T-helper 2 cell treated with Interferon-gamma antibody and Interleukin-4, amounts not matched to agents 5 μg/mL and 100 μg/mL, for 36 hours (primary cell): ENCODE measurements at regions not wholly inside any gene's neighbourhood (a gene's known extent, or its start where the extent isn't known, plus 50 kb on each side); places are given as distances from the start of the nearest gene placed in this dataset.

ENCODE experiments used
- DNase-seq: peaks from one replicate; pipeline ENCODE4 v3.0.0; 2021; ENCODE audit warnings: low spot score
- H3K27ac Mint-ChIP-seq: one replicate; pipeline ENCODE4 v1.8.0; 2021; ENCODE audit warnings: mild to moderate bottlenecking, mixed read lengths
- H3K27me3 Mint-ChIP-seq: one replicate; pipeline ENCODE4 v1.8.0; 2021; ENCODE audit warnings: low read depth, mixed read lengths
- H3K36me3 Mint-ChIP-seq: one replicate; pipeline ENCODE4 v1.8.0; 2021; ENCODE audit warnings: low read depth, mixed read lengths
- H3K4me1 Mint-ChIP-seq: one replicate; pipeline ENCODE4 v1.8.0; 2021; ENCODE audit warnings: low read depth, mixed read lengths
- H3K4me3 Mint-ChIP-seq: one replicate; pipeline ENCODE4 v1.8.0; 2022; ENCODE audit warnings: mild to moderate bottlenecking, moderate library complexity, mixed read lengths
- H3K9me3 Mint-ChIP-seq: one replicate; pipeline ENCODE4 v1.8.0; 2021; ENCODE audit warnings: mixed read lengths

DNA sequence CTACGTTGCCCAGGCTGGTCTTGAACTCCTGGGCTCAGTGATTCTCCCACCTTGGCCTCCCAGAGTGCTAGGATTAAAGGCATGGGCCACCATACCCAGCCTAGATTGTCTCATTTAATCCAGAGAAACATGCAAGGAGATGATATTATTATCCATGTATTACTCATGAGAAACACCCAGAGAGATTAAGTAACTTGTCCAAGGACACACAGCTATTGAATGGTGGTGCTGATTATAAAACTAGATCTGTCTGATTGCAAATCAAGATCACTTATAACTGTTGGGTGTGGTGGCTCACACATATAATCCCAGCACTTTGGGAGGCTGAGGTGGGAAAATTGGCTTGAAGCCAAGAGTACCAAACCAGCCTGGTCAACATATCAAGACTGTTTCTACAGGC is 94.4 kb upstream of the ZNF217 start:
- peaks cover 47% of the 10 kb centered on the region for H3K4me1 Mint-ChIP-seq
- no peak for DNase-seq
- H3K27me3 Mint-ChIP-seq, result no peaks in the 10 kb centered on the region
- H3K27ac Mint-ChIP-seq, result peak overlapping the region; percentile 36
- no peaks in the 10 kb centered on the region for H3K36me3 Mint-ChIP-seq
- no peak overlapping the region for H3K4me3 Mint-ChIP-seq
- no peaks in the 10 kb centered on the region for H3K9me3 Mint-ChIP-seq

DNA sequence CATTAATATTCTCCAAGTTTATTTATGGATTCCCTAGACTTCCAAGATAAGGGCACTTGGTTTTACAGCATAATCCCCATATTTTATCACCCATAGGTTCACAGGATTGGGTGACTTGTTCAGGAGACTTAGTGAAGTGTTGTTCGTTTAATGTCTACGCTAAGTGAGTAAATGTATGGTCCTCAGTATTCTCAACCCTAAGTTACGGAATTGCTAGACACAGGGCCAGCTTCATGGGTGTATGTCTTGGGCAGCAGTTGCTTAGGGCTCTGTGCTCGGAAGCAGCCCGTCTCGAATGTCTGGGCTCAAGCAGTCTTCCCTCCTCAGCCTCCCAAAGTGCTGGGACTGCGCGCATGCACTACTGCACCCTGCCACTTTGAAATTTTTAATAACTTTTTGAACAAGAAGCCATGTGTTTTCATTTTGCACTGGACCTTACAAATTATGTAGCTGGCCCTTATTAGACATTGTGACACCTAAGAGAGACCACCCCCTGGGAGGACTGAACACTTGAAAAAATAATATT is 91.5 kb upstream of the ZNF217 start:
- Mint-ChIP-seq H3K9me3 (no peaks in the 10 kb centered on the region), H3K27me3 (no peaks in the 10 kb centered on the region), H3K4me3 (no peak overlapping the region), H3K4me1 (peaks cover 32% of the 10 kb centered on the region), H3K27ac (peak overlapping the region; percentile 76), H3K36me3 (no peaks in the 10 kb centered on the region)
- DNase-seq, result no peak

DNA sequence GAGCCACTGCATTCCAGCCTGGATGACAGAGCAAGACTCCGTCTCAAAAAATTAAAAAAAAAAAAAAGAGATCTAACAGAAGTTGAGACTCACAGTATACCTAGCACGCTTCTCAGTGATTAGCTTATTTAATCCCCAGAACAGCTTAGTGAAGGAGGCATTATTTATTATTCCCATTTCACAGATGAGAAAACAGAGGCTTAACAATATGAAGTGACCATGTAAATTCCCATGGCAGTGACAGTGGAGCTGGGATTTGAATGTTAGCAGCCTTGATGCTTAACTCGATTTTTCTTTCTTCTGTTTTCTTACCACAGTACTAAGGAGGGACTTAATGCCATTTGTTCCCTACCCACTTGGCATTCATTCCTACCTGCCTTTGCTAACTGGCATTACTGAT is 89.9 kb upstream of the ZNF217 start:
- no peak overlapping the region for H3K4me3 Mint-ChIP-seq
- H3K9me3 Mint-ChIP-seq, result no peaks in the 10 kb centered on the region

DNA sequence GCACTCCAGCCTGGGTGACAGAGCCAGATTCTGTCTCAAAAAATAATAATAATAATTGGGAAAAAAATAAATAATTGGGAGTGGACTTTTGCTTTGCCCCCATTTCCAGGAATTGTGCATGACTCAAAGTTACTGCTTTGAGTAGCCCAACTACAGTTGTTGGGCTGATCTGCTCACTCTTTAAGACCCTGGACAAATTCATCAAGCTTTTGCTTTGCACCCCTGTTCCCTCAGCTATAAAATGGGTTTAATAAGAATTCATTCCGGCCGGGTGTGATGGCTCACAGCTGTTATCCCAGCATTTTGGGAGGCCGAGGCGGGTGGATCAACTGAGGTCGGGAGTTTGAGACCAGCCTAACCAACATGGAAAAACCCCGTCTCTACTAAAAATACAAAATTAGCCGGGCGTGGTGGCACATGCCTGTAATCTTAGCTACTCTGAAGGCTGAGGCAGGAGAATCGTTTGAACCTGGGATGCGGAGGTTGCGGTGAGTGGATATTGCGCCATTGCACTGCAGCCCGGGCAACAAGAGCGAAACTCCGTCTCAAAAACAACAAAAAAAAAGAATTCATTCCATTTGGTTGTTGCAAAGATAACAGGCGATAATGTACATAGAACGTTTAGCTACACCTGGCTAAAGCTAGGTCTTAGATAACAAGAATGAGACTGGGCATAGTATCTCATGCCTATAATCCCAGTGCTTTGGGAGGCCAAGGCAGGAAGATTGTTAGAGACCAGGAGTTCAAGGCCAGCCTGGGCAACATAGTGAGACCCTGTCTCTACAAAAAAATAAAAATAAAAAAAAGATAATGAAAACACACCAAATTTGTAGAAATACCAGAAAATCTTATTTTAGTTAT is 87.9 kb upstream of the ZNF217 start:
- DNase-seq, result no peak
- H3K4me3 Mint-ChIP-seq, result no peak overlapping the region
- H3K36me3 Mint-ChIP-seq, result no peaks in the 10 kb centered on the region
- H3K4me1 Mint-ChIP-seq, result peaks cover 44% of the 10 kb centered on the region
- H3K9me3 Mint-ChIP-seq, result no peaks in the 10 kb centered on the region
- no peak overlapping the region for H3K27ac Mint-ChIP-seq
- H3K27me3 Mint-ChIP-seq, result no peaks in the 10 kb centered on the region

More for the DNA sequence above, 89.9 kb upstream of the ZNF217 start:
- Mint-ChIP-seq H3K27me3 (no peaks in the 10 kb centered on the region), H3K27ac (no peak overlapping the region), H3K36me3 (no peaks in the 10 kb centered on the region), H3K4me1 (peaks cover 40% of the 10 kb centered on the region)
- no peak for DNase-seq

DNA sequence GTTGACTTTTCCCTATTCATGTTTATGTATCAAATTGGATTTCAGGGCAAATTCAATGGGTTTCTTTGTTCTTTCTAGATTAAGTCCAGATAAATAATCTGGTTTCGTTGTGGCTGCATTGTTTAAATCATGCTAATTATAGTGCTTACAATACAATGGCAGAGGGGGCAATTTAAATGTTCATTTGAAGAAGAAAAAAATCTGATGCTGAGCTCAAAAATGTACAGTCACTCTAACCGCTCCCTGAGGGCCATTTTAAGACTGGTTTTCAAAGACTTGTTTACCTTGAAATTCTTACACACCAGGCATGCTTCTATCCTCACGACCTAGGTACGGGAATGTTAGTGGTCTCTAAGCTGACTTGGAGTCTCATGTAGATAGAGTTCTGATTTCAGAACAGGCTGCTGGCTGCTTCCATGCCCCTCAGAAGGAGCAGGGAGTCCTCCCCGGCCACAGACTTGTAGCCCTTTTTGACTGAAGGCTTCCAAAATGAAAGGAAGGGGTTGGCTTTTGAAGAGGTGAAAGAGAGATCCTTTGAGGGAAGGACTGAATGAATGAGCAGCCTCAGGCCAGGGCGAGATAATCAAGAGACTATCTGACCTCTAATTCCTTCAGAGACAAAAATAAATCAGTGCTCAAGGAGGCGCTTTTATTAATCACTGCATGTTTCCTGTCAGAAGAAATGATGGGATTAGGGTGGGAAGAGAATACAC is 86.1 kb upstream of the ZNF217 start:
- Mint-ChIP-seq H3K4me1 (peaks cover 28% of the 10 kb centered on the region), H3K9me3 (no peaks in the 10 kb centered on the region), H3K36me3 (no peaks in the 10 kb centered on the region), H3K27me3 (no peaks in the 10 kb centered on the region), H3K4me3 (peak overlapping the region; percentile 42), H3K27ac (peak overlapping the region; percentile 71)
- no peak for DNase-seq

DNA sequence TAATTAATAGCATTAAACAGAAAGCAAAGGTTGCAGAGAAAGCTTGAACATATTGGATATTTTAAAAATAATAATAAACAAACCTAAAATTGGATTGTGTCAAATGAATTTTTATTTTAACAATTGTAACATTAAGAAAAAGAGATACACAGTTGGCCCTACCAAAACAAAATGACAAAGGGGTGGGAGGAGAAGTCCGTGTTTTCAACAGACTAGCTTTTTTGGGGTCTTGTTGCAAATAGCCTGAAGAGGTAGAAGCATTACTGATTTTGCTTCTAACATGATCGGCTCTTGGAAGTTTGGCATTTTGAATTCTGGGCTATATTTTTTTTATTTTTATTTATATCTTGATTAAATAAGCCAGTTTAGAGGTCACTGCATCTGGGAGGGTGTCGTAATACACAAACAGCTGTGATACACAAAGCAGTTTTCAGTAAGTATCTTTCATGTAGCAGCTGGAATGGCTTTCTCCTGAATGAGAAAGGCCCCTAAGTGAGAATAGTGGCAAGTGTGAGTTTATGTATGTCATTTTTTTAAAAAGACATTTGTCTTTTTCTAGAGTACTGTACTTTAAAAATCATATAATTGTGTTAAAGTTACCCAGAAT is 85.5 kb upstream of the ZNF217 start:
- Mint-ChIP-seq H3K27ac (peak overlapping the region; percentile 82), H3K4me1 (peaks cover 28% of the 10 kb centered on the region), H3K4me3 (peak overlapping the region; percentile 66)

DNA sequence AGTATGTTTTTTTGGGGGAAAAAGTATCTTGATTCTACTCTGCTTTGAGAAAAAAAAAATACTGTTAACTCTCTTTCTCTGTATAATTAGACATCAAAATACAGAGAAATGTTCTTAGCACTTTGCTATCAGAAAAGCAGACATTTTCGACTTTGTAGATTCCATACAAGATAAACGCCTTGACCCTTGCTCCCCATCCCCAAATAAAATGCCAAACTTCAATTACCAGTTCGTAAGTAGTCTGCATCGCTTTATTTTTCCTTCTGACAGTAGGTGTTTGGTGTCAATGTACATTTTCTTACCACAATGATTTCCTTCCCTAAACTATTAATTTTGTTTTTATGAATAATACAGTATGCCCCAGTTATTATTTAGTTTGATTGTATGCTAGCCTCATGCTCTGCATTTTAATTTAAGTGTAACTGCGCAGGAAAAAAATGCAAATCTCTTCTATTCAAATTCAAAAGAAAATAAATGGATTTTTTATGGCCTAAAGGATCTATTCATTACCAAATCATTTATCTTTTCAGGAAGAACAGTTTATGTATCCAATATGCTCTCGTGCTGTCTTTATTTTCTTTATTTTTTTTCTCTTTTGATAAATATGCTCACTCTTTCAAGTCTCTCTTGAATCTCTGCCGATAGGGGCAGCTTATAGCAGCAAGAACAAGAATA is 84.8 kb upstream of the ZNF217 start:
- H3K27me3 Mint-ChIP-seq, result no peaks in the 10 kb centered on the region

More for the DNA sequence above, 85.5 kb upstream of the ZNF217 start:
- Mint-ChIP-seq H3K36me3 (no peaks in the 10 kb centered on the region), H3K9me3 (no peaks in the 10 kb centered on the region), H3K27me3 (no peaks in the 10 kb centered on the region)
- no peak for DNase-seq

DNA sequence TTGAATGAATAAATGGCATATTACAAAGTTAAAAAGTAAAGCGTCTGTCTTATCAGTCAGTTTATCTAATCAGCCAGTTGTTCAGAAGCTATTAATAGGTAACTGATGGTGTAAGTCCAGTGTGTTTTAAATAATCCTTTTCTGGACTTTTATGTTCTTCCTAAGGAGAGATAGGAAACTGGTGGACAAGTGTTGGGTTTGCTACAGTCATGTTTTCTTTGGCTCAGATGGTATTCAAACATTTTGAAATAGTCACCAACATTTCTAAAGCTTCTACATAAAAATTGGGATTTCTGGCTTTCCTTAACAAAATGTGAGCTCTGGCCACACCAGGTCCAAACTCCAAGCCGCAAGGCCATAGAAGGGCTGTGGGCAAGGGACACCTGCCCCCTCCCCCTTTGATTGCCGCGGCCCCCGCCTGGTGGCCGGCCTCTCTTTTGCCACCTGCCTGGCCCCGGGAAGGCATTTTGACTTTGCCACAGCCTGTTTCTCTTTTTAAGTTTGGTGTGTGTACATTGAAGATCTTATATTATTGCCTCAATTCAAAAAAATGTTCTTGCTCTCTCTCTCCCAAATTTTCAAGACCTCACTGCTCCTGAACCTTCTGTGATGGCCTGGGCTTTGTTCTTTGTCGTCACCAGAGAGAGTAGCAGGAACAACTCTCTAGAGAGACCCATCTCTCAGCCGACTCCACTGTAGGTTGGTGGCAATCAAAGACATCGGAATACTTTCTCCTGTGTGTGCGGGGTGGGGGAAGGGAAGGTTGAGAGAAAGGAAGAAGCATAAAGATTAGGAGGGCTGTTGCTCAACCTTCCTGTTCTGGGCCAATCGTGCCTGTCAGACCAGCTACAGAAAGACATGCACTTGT is 84.0 kb upstream of the ZNF217 start:
- no peak for DNase-seq

More for the DNA sequence above, 84.8 kb upstream of the ZNF217 start:
- peak overlapping the region; percentile 66 for H3K4me3 Mint-ChIP-seq
- peak overlapping the region; percentile 82 for H3K27ac Mint-ChIP-seq
- H3K36me3 Mint-ChIP-seq, result no peaks in the 10 kb centered on the region
- no peaks in the 10 kb centered on the region for H3K9me3 Mint-ChIP-seq
- DNase-seq, result no peak
- peaks cover 28% of the 10 kb centered on the region for H3K4me1 Mint-ChIP-seq

DNA sequence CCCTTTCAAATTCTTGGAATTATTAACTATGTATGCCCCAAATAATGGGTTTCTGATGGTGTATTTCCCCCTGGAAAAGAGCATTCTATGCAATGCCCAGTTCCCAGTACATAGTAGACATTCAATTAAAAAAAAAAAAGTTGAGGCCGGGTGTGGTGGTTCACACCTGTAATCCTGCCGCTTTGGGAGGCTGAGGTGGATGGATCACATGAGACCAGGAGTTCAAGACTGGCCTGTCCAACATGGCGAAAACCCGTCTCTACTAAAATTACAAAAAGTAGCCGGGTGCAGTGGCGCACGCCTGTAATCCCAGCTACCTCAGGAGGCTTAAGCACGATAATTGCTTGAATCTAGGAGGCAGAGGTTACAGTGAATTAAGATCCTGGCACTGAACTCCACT is 83.3 kb upstream of the ZNF217 start:
- Mint-ChIP-seq H3K27ac (no peak overlapping the region), H3K4me1 (peaks cover 28% of the 10 kb centered on the region), H3K9me3 (no peaks in the 10 kb centered on the region), H3K36me3 (no peaks in the 10 kb centered on the region), H3K27me3 (no peaks in the 10 kb centered on the region), H3K4me3 (no peak overlapping the region)
- no peak for DNase-seq

More for the DNA sequence above, 84.0 kb upstream of the ZNF217 start:
- Mint-ChIP-seq H3K27me3 (no peaks in the 10 kb centered on the region), H3K36me3 (no peaks in the 10 kb centered on the region), H3K4me1 (peaks cover 28% of the 10 kb centered on the region), H3K4me3 (peak overlapping the region; percentile 66), H3K9me3 (no peaks in the 10 kb centered on the region), H3K27ac (peak overlapping the region; percentile 82)

DNA sequence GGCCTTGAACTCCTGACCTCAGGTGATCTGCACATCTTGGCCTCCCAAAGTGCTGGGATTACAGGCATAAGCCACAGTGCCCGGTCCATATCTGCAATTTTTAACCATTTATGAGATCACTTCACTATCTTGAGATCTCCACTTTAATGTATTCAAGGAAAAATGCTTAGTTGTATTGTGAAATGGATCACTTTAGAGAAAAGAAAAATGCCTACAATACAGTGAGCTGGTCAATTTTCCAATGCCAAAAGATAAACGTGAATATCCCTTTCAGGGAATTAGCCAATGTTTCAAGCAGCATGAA is 82.8 kb upstream of the ZNF217 start:
- DNase-seq, result no peak
- Mint-ChIP-seq H3K36me3 (no peaks in the 10 kb centered on the region), H3K27ac (no peak overlapping the region), H3K4me1 (peaks cover 28% of the 10 kb centered on the region), H3K9me3 (no peaks in the 10 kb centered on the region), H3K4me3 (no peak overlapping the region), H3K27me3 (no peaks in the 10 kb centered on the region)

DNA sequence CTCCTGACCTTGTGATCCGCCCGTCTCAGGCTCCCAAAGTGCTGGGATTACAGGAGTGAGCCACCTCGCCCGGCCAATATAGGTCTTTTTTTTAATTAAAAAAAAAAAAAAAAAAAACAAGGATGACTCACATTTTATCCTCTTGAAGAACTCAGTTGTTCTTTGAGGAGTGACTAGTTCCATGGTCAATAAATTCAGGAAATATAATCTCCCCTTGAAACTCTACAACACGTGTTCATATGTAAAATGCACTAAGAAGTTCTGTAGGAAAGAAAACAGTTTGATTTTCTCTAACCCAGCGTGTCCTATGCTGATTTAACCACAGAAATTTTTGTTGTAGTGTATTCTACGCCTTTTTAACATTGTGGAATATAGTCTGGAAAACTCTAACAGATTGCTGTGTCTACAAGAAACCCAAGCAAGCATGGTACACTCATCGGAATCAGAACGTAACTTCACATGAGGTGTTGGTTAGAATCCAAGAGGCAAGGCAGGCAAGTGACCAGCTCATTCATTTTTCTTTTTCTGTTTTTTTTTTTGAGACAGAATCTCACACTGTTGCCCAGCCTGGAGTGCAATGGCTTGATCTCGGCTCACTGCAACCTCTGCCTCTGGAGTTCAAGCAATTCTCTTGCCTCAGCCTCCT is 79.0 kb upstream of the ZNF217 start:
- H3K27me3 Mint-ChIP-seq, result no peaks in the 10 kb centered on the region
- H3K4me1 Mint-ChIP-seq, result peaks cover 5% of the 10 kb centered on the region
- no peak overlapping the region for H3K4me3 Mint-ChIP-seq
- no peak for DNase-seq
- no peaks in the 10 kb centered on the region for H3K9me3 Mint-ChIP-seq
- H3K36me3 Mint-ChIP-seq, result no peaks in the 10 kb centered on the region
- H3K27ac Mint-ChIP-seq, result no peak overlapping the region

DNA sequence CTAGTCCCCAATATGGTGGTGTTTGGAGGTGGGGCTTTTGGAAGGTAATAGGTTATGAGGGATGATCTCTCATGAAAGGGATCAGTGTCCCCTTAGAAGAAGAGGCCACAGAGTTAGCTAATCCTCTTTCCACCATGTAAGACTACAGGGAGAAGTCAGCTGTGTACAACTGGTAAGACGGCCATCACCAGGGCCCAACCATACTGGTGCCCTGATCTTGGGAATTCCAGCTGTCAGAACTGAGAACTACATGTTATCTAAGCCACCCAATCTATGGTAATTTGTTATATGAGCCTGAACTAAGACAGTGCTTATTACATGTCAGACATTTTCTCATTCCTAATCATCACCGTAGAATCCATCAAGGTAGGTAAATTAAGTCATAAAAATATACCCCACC is 77.7 kb upstream of the ZNF217 start:
- no peaks in the 10 kb centered on the region for H3K9me3 Mint-ChIP-seq
- no peak overlapping the region for H3K27ac Mint-ChIP-seq
- DNase-seq, result no peak
- no peak overlapping the region for H3K4me3 Mint-ChIP-seq
- H3K4me1 Mint-ChIP-seq, result peaks cover 2% of the 10 kb centered on the region
- H3K36me3 Mint-ChIP-seq, result no peaks in the 10 kb centered on the region
- H3K27me3 Mint-ChIP-seq, result no peaks in the 10 kb centered on the region
